ENCODE measurements at regions not wholly inside any gene's neighbourhood (a gene's known extent, or its start where the extent isn't known, plus 50 kb on each side); places are given as distances from the start of the nearest gene placed in this dataset.

- no peak for DNase-seq (ENCODE audit: low spot score)
Observed at GRCh38 chr3:194279701-194280360, 71.3 kb downstream of the CPN2 start.

GRCh38 chr3:194280777-194281176 is 70.4 kb downstream of the CPN2 start:
- no peak for DNase-seq (ENCODE audit: low spot score)

GRCh38 chr3:194281306-194281705 is 69.8 kb downstream of the CPN2 start:
- no peak for DNase-seq (ENCODE audit: low spot score)

- no peak for DNase-seq (ENCODE audit: low spot score)
Observed at GRCh38 chr3:194281766-194282165, 69.4 kb downstream of the CPN2 start.

- DNase-seq (ENCODE audit: low spot score): no peak
Observed at GRCh38 chr3:194282436-194283122, 68.5 kb downstream of the CPN2 start.

- DNase-seq (ENCODE audit: low spot score): no peak
Observed at GRCh38 chr3:194283221-194284006, 67.7 kb downstream of the CPN2 start.

GRCh38 chr3:194284351-194284750 is 66.8 kb downstream of the CPN2 start:
- DNase-seq (ENCODE audit: low spot score): no peak

- DNase-seq (ENCODE audit: low spot score): no peak
Observed at GRCh38 chr3:194285024-194285849, 65.9 kb downstream of the CPN2 start.

GRCh38 chr3:194285850-194286197 is 65.3 kb downstream of the CPN2 start:
- no peak for DNase-seq (ENCODE audit: low spot score)

GRCh38 chr3:194286375-194287146 is 64.6 kb downstream of the CPN2 start:
- no peak for DNase-seq (ENCODE audit: low spot score)

GRCh38 chr3:194287374-194287773 is 63.8 kb downstream of the CPN2 start:
- DNase-seq (ENCODE audit: low spot score): no peak

- no peak for DNase-seq (ENCODE audit: low spot score)
Observed at GRCh38 chr3:194287977-194288706, 63.0 kb downstream of the CPN2 start.

Data from H4 (cell line).